Dermis blood vessel endothelial cell (primary cell): ENCODE measurements at regions not wholly inside any gene's neighbourhood (a gene's known extent, or its start where the extent isn't known, plus 50 kb on each side); places are given as distances from the start of the nearest gene placed in this dataset.

Experiments used
- DNase-seq: peaks from one replicate; pipeline ENCODE4 v3.0.0; 2010

DNA sequence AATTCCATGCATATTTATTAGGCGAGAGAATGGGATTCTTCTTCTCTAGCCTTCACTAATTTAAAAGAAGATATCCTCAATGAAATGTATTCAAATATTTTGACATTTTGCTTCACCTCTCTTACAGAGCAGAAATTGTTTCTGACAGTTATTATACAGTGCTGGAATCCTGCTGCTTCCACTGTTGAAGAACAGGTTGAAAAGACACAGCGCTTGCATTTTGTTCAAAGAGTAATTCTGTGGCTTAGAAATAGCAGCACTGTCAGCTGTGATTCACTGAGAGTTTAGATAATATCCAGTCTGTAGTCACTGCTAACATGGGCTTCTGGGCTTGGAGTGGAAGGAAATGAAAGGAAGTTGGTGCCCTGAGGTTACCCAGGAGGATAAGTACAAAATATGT is 117.1 kb upstream of the FBXL4 start:
- DNase-seq = no peak

DNA sequence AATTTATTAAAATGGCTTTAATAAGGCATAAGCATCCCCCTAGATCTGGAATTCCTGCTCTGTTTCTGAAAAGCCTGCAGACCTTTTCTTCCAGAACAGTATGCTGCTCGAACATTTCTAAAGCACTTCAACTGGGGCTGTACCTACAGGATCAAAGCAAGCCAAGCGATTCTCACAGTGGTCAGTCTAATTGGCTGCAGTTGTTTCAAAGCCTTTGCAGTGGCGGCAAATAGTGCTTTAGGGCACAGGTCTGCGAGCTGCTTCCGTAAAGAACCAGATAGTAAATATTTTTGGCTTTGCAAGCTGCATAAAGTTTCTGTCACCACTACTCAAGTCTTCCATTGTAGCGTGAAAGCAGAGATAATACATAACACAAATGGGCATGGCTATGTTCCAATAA is 88.9 kb upstream of the FBXL4 start:
- no peak for DNase-seq

DNA sequence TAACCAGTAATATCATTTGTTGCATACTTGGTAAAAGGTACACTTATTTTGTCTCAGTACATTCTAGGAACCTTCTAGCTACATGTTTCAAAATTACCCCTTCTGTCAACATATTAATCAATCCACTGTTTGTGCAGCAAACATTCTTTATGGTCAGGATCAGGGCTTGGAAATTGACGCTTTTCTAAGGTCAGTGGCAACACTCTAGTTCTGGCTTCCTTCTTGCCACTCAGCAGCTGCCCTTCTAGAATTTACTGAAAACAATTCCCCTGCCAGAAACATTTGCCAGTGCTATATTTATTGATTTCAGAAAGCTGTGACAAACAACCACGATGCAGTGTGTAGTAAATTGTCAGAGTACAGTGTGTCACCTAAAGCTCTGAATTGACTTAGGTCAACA is 84.7 kb upstream of the FBXL4 start:
- no peak for DNase-seq

DNA sequence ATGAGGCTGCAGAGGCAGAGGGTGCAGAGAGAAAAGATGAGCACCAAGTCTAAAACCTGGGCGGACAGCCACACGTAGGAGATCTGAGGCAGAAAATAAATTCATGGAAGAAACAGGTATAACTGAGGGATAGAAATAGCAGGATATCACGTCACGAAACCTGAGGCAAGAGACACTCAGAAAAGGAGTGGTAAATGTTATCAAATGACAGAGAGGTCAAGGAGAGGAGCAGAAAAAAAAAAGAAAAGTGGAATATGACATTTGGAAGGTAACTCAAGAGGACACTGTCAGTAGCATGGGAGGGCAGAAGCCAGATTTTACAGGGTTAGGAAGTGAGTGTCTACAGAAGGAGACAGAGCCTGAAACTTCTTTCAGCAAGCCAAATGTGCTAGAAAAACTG is 84.2 kb upstream of the FBXL4 start:
- DNase-seq = no peak

DNA sequence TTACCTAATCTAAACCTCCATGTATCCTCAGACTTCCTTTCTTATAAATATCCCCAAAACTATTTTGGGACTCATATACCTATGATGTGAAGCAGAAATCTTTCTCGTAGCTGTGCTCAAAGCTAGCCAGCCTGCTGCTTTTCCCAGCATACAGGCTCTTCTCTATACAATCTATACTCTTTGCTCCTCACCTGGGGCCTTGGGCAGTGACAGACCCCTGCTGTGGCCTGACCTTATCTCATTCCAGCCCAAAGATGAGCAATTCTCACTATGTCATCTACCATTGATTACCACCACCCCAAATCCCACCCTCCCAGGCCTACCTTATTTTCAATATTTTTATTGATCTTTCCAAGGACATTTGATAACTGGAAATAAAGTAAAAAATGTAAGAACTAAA is 83.2 kb upstream of the FBXL4 start:
- no peak for DNase-seq

DNA sequence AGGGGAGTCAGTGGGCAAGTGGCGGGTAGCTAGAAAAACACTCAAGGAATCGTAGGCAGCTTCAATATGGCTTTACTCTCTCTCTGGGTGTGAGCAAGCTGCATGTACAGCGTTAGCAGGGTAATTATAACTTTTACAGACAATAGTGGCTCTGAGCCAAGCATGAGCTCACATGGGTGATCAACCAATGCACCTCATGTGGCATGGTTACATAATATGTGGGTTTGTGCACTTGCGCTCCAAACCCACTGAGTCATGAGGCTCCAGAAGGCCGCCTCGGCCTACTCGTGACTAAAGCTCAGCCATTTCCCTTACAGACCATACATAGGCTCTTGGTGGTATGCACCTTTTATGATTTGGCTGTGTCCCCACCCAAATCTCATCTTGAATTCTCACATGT is 78.4 kb upstream of the FBXL4 start:
- DNase-seq = peak; percentile 18

DNA sequence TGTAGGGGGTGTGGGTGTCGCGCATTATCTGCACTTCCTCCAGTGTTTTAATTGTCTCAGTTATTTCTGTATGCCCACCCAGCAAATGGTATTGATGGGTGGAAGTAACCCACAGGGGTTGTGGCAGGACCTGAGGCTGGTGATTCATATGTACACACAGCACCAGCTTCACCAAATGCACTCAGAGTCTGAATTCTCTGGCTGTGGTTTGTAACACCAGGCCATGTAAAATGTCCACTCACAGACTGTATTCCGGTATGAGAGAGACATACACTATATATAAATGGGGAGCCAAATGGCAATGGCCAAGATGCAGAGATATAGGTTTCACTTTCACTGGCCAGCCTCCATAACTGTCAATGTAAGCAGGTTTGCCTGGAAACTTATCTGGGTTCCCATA is 76.3 kb upstream of the FBXL4 start:
- DNase-seq = no peak

DNA sequence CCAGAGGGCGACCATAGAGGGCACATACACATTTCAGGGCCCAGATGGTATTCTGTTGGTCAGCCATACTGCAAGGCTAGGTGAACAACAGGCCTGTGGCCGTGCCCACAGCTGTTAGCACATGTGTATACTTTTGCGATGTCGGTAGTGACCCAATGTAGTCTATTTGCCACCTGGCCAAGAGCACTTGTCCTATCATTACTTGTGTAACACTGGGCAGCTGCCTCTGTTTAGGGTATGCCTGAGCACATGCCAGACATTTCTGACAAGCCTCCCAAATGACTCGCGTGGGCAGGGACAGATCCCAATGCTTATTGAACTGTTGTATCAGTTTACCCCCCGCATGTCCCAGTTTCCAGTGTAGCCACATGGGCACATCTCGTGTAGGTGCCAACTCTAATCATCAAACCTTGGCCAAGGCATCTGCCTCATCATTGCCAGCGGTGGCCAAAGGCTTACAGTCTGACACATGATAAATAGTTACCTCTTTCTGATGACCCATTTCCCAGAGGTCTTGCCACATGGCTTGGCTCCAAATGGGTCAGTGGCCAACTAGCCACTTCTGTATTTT is 74.4 kb upstream of the FBXL4 start:
- DNase-seq = no peak

DNA sequence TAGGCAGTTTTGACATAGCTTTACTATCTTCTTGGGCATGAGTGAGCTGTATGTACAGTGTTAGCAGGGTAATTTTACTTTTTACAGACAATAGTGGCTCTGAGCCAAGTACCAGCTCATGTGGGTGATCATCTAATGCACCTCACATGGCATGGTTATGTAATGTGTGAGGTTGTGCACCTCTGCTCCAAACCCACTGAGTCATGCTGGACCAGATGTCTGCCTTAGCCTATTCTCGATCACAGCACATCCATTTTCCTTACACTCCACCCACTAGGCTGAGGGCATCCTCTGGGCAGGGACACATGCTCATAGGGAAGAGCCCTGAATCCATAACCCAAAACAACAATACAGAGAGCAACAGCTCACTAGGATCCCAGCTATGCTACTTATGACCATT is 71.6 kb upstream of the FBXL4 start:
- no peak for DNase-seq

DNA sequence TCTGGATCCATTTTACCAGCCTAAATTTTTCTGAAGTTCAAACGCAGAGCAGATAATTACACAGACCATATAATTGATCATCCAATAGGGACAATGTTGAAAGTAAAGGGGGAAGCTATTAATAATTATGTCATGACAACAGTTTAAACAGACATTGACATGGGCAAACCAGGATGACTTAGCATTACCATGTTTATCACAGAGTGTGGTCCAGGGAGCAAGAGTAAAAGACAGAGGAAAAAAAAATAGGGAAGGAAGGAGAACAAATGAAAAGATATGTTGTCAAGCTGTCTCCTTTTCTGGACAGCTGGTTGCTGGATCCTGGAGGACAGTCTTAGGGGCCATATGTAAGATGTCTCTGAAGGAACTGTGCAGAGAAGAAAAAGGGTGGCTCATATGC is 69.4 kb upstream of the FBXL4 start:
- no peak for DNase-seq

DNA sequence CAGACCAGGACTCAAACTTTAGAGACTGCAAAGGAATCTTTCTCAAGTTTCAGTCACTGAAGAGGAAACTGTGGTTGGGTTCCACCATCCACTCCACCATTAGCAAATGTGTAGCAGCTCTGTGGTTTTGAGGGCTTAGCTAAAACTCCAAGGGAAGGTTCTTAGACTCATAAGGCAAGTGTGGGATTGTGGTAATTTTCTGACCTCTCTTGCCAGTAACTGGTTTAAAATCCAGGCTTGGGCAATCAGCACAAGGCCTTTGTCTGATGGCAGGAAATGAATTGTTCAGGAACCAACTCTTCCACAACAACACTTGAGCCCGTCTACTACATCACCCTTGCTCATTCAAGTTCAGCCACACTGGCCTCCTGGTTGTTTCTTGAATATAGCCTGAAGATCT is 68.6 kb upstream of the FBXL4 start:
- no peak for DNase-seq

DNA sequence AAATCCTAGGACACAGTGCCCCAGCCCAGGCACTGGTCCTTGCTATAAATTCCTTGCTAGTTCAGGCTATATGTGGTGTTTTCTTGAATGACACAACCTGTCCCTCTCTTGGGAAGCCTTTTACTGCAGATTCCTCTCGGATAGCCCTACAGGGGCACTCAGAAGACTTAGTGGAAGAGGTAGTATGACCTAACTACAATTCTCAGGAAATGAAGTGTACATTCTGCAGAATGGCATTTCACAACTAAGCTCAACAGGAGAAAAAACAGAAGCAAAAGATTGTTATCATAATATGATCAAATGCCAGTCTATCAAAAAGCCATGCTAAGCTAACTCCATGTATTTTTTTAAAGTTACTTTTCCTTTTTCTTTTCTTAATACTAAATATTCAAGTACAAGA is 66.3 kb upstream of the FBXL4 start:
- DNase-seq = no peak

DNA sequence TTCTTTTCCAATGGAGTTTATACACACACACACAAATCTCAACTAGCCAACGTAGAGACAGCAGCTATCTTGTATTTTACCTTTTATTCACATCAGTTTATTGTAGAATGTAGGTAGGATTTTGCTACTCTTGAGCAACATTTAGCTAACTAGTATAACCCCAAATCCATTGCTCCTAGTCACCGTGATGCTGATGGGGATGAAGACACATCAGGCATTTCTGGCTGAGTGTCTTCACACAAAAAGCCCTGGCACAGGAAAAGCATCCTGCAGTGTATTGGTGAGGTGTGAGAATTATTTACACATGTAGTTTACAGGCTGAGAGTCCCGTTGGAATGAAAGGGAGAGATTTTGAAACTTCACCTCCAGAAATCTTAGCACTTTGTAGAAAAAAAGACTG is 65.9 kb upstream of the FBXL4 start:
- DNase-seq = no peak

DNA sequence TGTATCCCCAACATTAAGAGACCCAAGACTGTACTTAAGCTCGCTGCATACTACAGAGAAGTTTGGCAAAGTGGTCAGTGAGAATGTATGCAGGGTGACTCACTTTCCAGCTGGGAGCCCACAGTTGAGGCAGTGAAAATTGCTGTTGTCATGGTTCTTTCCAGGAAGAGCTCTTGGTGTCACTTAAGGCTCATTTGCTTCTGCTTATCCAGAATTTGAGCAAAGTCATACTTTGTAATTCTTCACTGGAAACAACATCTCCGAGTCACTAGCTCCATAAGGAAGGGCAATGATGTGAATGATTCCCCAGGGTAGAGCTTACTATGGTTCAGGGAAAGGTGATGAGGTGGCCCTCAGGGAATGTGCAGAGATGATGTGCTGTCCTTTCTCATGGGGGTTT is 65.4 kb upstream of the FBXL4 start:
- DNase-seq = no peak

DNA sequence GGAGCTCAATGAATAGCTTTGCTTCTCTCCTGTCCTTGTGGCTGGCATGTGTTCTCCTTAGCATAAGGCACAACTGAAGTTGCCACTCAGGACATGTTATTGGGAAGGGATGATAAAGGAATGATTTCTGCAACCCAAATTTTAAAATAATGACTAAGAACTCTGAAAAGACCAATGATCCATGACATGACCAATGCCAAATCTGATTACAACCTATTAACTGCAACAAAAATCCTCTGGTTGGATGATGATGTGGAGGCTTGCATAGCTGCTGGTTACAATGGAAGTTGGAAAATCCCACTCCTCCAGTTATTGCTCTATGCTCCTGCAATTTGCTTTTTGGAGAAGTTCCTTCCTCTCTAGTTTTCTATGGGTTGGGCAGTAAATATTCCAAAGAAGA is 63.4 kb upstream of the FBXL4 start:
- no peak for DNase-seq

DNA sequence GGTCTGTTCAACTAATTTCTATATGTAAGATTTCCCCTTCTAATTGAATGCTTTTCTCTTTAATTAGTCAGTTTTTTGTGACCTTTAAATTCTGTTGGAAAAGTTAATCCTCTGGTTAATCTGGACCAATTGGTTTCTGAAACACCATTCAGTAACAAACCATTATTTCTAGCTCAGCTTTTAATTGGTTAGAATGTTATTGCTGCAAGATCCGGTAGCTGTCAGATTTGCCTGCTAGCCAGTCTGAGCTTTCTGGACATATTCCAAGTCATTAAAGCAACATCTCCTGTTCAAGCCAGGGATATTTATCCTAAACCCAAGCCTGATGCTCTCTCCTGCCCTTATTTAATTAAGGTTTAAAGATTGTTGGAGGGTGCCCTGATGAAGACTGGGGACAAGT is 55.1 kb upstream of the FBXL4 start:
- DNase-seq = peak; percentile 29

DNA sequence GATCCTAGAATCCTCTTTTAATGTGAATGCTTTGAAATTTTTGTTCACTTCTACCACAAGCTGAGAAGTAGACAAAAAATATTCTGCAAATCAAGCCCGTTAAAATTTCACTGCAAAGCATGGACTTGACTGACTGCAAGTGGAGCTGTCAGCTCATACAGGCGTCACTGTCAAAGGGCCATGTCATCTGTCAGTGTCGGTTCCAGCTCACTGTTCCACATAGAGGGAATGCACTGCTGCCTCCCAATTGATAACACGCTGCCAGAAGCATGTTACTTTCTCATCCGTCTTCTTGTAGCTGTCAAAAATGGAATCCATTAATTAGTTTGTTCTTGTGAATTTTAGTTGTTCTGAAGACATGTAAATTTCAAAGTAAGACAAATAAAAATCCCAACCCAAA is 50.4 kb upstream of the FBXL4 start:
- DNase-seq = no peak
